GM19240 (cell line): ENCODE measurements at regions not wholly inside any gene's neighbourhood (a gene's known extent, or its start where the extent isn't known, plus 50 kb on each side); places are given as distances from the start of the nearest gene placed in this dataset.
"Not testable (repeated sequence)": the region's sequence is repeated elsewhere in the genome, so short reads cannot be mapped to it uniquely, and the experiment has no call there.

ENCODE experiments used
- DNase-seq: peaks from one replicate; pipeline ENCODE4 v3.0.0; 2011; ENCODE audit warnings: low spot score; ENCODE audit not compliant: insufficient read length

DNA sequence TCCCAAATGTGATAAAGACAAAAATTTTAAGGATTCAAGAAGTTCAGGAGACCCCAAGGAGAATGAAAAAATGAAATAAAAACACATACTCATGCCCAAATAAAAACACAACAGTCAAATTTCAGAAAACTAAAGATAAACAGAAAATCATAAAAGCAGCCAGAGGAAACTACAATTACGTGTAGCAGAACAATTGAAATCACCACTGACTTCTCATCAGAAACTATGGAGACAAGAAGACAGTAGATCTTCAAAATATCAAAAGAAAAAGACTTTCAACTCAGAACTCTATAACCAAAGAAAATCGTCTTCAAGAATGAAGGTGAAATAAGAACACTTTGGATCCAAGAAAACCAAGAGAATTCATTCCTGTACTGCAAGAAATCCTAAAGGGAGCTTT, 54.9 kb downstream of the DIO3 start:
- DNase-seq, result no peak

DNA sequence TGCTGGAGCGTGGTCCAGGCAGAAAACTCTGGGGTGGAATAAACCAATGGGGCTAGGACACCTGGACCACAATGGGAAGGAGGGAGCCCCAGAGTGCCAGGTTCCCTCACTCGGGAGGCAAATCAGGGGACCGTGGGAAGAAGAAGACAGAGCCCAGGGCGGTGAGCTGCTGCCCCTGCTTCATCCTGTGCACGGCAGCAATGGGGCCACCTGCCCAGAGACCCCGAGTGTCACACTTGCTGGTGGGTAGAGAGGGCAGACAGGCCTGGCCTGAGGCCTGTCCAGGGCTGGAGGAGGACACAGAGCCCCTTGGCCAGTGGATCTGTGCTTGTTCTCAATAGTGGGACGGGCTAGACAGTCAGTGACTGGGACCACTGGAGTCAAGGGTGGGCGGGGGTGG, 58.2 kb downstream of the DIO3 start:
- no peak for DNase-seq

DNA sequence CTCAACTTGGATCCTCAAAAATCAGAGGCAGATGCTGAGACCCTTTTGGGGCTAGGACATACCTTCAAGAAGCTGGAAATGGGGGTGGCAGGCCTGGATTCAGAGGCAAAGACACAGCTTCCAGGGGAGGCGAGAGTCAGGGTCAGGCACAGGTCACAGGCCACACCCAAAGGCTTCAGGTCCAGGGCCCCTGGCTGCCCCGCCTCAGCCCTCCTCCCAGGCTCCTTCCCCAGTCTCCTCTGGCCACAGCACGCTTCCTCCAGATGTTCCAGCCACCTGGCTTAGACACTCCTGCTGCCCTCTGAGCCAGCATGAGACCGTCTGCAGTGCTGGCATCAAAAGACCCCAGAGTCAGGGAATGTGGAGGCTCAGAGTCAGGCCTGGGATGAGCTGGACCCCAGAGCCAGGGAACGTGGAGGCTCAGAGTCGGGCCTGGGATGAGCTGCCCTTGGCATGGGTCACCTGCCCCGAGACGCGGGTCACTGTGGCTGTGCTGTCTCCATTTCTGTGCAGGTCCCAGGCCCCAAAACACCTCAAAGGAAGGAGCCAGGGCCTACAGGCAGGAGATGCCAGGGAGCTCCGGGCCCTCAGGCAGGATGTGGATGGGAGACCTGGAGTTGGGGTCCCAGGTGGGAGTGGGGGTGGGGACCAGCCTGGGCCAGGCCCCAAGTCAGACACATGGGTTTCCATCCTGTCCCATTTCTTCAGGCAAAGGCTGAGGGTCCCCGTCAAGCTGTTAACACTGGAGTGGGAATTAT, 58.9 kb downstream of the DIO3 start:
- no peak for DNase-seq

DNA sequence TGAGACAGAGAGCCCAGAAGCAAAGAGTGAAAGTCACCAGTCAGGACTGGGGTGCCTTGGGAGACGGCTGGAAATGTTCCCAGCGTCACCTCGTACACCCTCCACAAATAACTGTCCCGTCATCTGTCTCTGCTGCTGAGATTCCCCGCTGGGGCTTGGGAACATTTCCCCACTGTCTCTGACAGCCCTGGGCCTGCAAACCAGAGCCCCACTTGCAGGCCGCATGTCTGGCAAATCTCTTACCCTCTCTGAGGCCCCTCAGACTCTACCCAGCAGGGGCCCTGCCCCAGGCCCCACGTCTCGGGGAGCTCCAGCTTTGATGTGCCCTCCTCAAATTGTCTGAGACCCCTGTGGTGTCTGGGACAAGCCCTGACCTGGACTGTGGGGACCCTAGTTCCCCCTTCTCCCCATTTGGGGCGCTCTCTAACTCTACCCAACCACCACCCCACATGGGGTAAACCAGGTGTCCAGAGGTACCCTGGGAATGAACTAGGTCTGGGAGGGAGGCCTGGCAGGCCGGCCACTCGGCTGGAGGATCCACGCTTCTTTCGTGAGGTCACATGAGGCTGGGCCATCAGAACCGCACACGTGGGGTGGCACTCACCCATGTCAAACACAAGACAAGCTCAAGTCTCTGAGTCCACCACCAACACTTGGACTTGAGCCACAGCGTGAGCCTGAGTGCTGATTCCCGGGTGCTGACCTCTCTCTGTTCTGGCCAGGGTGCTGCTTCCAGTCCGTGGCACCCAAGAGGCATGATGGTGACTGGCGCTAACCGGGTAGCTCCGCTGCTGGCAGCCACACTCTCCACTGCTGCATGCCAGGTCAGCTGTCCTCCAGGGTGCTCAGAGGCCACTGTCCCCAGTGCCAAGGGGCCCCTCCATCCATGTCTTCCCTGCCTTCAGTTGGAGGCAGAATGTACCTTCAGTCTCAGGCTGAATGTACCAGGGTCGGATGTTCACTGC, 59.8 kb downstream of the DIO3 start:
- DNase-seq, result no peak

DNA sequence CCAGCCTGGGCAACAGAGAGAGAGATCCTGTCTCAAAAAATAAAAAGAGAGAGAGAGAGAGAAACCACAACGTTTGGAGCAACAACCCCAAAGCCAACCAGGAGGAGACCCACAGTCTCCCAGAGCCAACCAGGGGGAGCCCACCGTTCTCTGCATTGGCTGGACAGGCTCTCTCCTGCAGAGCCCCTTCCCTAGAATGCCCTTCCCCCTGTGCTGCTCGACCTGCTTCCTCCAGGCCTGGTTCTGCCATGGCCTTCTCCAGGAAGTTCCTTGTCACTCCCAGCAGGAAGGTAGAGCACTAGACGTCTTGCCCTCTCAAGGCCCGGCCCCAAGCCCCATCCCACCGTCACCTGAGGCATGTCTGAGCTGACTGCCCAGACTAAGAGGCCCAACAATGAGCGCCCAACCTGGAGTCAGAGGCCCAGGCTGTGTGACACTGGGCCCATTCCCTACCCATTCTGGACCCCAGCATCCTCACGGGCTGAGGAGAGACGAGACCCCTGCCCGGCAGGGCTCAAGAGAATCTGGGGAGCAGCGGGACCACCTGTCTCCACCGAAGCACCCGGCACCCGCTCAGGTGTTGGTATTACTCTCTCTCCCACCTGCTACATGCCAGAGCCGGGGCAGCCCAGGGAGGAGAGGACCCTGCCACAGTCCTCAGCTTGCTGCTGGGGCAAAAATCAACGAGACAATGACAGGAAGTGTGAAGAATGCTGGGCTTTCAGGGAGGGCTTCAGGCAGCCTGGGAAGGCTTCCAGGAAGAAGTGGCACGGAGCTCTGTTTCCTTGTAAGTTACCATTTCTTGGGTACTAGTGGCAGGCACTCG, 61.2 kb downstream of the DIO3 start:
- no peak for DNase-seq

DNA sequence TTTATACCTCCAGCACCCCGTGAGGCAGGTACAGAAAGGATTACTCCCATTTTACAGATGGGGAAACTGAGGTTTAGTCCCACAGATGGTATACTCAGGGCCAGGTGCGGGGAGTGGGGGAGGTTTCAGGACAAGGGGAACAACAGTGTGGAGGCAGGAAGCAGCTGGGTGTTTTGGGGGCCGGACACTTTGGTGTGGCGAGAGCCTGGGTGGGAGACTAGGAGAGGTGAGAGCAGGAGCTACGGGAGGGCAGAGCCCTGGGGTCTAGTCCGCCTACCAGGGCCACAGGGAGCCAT, 61.7 kb downstream of the DIO3 start:
- no peak for DNase-seq

DNA sequence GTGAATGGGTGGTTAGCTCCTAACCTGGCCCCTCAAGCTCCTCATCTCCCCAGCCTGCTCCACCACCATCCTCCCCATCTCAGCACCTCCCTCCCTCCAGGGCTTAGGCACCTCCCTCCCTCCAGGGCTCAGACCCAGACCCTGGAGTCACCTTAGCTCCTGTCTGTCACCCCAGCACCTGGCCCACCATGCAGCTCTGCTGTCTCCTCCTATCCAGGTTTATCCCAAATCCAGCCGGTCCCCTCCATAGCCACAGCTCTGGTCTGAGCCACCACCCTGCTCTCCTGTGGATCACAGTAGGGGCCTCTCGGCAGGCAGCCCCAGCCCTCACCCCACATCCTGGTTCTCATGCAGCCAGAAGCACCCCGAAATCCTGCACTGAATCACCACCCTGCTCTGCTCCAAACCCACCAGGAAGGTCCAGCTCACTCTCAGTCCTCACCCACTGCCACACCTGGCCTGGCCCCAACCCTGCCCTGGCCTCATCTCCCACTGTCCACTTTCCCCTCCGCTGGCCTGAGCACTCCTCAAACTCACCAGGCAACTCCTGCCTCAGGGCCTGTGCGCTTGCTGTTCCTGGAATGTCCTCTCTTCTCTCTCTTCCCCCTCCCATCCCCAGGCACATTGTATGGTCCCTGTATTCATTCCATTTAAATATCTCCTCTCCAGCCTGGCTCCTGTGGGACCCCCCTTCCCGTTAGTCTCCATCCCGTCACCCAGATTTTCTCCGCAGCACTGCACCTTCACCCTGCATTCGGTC, 62.6 kb downstream of the DIO3 start:
- no peak for DNase-seq

DNA sequence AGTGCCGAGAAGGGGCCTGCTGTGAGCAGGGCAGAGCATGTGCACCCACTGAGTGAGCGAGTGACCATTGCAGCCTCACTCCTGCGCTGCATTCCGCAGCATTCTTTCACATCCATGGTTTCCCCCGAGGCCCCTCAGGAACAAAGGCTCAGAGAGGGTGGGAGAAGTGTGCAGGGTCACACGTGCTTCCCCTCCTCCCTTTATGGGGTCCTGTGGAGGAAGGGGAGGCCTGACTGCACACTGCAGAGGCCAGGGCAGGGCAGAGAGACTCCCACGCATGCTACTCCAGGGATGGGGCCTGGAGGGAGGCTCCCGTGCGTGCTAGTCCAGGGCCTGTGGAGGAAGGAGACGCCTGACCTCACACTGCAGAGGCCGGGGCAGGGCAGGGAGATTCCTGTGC, 63.2 kb downstream of the DIO3 start:
- no peak for DNase-seq

DNA sequence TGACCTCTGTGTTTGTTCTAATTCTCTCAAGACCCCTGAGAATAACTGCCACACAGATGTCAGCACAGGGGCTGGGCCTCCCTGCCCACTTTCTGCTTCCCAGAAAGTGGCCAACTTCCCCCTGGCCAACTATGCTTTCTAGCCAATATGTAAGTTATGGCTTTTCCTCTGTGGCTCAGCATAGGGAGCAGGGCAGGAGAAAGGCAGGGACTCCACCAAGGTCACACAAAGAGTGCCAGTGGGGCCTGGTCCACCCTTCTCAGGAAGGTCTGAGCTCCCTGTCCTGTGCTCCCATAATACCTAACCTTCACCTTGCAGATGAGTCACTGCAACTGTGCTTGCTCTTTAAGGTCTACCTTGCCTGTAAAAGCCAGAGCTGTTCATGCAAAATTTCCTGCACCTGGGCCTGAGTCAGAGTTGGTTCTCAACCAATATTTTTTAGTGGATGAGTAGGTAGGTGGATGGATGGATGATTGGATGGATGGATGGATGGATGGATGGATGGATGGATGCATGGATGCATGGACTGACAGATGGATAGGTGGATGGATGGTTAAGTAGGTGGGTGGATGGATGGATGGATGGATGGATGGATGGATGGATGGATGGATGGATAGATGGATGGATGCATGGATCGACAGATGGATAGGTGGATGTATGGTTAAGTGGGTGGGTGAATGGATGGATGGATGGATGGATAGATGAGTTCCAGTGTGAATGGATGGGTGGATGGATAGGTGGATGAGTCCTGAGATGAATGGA, 64.2 kb downstream of the DIO3 start:
- no peak for DNase-seq

DNA sequence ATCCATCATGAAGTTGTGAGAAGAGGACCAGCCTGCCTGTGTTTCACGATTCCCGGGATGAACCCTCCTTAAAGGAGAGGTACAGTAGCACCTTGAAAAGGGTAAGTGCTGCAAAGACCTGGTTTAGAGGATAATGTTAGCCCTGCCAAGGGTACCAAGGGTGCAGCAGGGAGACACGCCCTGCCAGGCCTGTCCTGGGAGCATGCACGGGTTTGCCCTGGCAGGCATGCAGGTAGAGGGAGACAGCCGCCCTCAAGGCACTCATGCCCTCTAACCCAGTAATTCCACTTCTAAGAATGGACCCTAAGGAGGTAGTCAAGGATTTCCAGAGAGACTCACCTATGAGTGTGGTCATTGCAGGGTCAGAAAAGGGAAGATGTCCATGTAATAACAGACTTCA, 65.0 kb downstream of the DIO3 start:
- DNase-seq, result no peak

DNA sequence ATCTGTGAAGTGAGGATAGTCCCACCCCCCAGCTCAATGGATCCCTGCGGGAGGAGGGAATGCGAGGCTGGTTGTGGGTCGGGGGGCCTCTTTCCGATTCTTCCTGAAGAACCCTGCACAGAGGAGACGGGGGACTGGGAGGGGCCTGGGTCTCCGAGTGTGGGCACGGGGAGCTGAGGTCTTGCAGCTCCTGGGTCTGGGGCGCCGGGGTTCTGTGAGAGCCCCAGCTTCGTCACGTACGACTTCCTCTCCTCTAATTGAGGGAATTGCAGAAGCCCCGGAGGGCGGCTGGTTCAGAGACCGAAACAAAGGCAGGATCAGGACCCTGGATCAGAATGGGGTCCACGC, 66.6 kb downstream of the DIO3 start:
- no peak for DNase-seq

DNA sequence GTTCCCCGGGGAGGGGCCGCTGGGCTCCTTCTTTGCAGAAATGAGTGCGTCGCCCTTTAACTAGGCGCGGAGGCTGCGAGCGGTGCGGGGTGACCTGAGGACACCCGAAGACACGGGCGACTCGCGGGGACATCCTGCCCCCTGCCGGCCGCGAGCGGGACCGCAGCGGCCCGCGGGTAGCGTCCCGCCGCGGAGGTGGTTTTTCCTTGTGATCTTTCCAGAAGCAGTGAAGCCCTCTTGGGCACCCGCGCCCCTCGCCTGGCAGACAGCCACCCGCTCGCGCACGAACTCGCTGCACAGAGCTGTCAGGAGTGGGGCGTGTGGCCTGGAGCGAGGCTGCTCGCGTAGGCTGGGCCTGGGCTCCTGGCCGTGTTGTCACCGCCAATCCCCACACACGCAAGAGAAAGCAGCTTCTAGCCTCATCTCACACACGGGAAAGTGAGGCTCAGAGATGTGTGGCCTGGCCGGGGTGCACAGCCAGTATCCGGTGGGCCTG, 67.2 kb downstream of the DIO3 start:
- DNase-seq, result peak; percentile 63

DNA sequence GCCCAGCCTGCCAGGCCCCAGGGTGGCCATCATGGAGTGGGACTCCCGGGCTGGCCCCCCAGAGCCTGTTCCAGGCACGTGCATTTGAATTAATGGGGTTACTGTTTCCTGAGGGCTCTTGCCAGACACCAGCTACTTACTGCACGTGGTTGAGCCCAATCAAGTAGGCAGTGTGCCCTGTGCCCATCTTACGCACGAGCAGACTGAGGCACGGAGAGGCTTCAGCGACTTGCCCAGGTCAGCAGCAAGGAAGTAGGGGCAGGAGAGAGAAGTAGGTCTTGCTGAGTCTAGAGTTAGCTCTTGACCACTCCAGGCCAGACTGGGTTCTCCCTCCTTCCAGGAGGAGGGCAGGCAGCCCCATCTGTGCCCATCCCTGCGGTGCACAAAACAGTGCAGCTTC, 67.7 kb downstream of the DIO3 start:
- no peak for DNase-seq

DNA sequence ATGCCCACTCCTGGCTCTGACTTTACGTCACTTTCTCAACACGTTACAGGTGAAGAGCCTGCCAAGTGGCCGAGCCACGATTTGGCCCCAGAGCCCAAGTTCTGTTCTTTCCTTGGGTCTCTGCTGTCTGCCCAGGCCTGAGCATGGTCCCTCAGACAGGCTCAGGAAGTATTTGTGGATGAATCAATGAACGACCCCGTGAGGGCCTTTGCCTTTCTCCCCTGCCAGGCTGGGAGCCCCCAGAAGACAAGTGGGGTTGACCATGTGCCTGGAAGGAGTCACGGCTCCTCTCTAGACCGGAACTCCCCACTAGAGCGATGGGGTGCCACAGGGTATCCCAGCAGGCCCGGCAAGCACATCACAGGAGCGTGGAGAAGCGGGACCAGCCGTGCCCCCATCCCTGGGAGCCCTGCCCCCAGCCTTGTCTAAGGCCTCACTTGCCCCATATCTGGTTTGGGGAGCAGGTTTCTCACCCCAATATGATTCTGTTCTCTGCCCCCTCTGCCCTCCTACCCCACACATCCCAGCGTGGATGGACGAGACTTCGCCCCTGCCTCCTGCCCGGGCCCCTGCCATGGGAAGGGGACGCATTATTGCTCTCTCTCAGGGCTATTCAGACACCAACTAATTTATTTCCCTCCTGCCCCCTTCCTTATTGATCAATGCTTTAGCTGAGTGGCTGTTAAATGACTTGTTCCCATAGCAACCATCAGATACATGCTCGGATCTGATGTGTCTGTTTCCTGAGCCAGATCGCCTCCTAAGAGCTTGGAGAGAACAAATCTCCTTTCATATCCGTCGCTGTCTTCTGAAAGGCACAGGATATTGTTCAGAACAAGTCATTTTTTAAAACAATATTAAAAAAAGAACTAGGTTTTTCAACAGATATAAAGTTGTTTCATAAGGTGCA, 69.0 kb downstream of the DIO3 start:
- no peak for DNase-seq

DNA sequence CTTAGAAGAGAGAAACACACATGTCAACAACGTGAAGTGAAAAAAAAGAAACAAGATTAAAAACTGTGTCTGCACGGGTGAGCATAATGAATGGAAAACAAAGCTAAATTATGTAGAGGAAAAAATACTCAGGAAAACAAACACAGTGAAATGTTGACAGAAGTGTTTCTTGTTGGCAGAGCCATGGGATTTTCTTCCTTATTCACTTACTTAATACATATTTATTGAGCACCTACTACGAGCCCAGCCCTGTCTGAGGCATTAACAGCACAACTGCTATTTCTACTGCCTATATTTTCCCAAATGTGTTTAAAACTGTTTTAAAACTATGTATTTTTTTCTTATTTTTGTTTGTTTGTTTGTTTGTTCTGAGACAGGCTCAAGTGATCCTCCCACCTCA, 69.9 kb downstream of the DIO3 start:
- DNase-seq, result no peak

DNA sequence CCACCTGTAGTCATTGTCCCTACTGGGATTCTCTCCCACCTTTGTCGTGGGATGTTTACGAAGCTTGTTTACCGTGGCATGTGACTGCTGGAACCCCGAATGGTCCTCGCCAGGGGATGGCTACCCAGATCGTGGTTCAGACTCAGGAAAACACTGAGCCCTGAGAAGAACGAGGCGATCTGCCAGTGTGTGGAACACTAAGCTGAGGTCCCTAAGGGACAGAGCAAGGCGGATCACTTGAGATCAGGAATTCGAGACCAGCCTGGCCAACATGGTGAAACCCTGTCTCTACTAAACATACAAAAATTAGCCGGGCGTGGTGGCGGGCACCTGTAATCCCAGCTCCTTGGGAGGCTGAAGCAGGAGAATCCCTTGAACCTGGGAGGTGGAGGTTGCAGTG, 70.7 kb downstream of the DIO3 start:
- DNase-seq, result not testable (repeated sequence)

DNA sequence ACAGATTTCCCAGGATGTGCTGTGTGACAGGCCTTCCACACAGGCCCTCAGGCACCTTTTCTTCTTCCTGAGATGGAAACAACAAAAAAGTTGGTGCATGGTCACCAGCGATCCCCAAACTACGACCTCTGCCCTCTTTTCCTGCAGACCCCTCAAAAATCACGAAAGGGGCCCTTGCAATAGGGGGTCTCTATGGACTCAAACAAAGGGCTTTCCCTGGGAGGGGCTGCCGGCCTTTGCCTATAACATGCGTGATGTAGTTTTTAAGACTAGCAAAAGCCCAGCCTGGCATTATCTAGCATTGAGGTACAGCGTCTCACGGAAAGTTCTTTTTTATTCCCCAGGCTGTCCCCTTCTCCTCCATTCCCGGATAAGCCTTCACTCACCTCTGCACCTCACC, 71.2 kb downstream of the DIO3 start:
- DNase-seq, result no peak

DNA sequence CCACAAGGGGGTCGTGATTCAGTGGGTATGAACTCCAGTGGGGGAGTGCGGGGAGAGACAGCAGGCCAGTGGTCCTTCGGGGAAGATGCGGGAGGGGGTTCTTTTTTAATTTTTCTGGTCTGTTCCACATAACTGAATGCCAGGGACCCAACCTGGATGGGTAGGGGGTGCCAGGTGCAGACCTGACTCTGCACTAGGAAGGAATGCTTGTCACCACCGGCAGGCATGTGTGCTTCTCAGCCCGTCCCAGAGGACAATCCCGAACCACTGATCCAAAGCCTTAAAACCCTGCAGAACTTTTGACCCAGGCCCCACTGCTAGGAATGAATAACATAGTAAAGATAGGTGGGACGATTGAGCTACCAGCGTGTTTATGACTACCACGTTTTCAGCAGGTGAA, 72.0 kb downstream of the DIO3 start:
- no peak for DNase-seq

DNA sequence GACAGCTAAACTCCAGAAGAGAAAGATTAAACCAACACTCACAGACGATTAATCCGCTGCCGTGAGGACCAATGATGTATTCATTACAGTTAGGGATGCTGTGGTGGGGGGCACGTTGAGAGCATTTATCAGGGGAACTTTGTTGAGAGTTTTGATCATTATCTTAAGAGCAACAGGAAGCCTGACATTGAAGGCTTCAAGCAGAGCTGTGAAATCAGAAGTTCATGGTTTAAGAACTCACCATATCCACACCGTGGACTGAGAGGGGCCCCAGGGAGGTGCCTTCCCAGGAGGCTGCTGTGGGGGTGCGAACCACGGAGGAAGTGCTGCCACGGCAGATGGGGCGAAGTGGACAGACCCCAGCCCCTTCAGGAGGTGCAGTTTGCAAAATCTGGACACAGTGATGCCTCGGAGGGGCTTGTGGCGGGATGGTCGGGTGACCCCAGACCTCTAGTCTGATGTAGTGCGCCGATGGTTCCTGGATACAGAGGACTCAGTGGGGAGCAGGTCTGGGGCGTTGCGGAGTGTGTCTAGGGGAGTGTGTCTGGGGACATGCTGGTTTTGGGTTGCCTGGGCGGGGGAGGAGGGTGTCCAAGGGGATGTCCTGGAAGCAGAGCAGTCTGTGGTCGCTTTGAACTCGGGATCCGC, 73.0 kb downstream of the DIO3 start:
- DNase-seq, result no peak
